SH-SY5Y (cell line): ENCODE measurements at regions not wholly inside any gene's neighbourhood (a gene's known extent, or its start where the extent isn't known, plus 50 kb on each side); places are given as distances from the start of the nearest gene placed in this dataset.

ENCODE experiments used
- GATA2 ChIP-seq: IDR thresholded peaks from 2 replicates; pipeline ENCODE4 v1.6.1; 2011; ENCODE audit warnings: mild to moderate bottlenecking, low read depth, low read length
- GATA3 ChIP-seq: IDR thresholded peaks from 2 replicates; pipeline ENCODE4 v1.6.1; 2011; ENCODE audit warnings: low read depth, mild to moderate bottlenecking, low read length, moderate library complexity

DNA sequence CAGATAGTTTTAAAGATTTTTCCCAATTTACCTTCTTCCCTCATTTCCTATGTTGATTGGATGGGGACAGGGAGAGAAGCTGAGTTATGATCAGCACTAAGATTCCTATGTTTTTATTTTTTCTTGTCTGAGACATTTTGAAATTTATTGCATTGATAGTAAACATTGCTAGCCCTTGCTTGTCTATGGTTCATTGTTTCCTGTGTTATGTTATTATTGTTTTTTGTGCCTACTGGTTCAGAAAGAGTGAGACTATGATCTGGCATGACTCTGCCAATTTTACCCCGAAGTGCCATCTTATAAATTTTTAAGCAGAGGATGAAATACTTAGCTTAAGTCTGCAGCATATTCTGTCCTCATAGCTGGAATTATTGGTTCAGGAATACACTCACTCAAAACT, 478.5 kb downstream of the MBD2 start:
- TF ChIP-seq GATA2 (no peak), GATA3 (no peak)

DNA sequence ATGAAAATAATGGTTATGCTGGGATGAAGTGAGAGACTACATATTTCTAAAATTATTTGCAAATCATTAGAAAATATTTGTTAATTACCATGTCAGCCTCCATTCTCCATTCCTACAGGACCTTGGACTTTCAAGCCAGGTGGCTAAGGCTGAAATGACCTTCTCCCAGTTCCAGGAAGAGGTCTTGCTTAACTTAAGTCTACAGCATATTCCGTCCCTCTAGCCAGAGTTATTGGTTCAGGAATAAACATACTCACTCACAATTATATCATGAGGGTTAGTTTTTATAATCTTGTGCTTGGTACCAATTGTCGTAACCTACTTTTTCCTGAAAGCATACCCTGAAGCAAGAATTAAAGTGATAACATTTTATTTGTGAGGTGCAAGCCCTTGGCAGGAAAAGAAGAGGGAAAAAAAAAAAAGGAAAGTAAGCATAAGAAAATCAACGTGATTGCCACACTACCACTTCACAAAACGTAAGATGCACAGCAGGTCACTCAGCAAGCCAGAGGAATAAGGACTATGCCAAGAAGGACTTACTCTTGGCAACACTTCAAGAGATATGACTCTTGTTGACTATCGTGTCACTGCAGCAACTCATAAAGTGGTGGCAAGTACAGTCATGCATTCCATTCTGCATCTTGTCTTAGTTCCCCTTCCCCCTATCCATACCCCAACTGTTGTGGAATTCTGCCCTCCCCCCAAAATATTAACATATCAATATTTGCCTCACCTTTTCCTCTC, 479.1 kb downstream of the MBD2 start:
- no peak for TF ChIP-seq GATA2
- no peak for TF ChIP-seq GATA3

DNA sequence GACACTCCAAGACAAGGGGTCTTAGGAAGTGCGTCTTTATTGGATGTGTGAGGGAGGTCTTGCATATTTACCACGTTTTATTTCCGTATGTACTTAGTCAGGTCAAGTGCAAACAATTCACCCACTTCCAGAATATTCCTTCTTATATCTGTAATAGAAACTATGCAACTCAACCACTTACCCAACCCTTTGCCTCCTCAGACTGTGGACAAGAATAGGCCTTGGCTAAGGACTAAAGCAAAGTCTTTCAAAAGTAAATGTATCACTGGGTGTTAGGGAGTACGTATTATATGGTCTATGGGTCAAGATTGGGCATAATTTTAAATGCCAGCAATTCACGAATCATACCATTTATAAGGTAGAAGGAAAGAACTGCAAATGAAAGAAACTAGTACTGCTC, 484.8 kb downstream of the MBD2 start:
- no peak for TF ChIP-seq GATA2

DNA sequence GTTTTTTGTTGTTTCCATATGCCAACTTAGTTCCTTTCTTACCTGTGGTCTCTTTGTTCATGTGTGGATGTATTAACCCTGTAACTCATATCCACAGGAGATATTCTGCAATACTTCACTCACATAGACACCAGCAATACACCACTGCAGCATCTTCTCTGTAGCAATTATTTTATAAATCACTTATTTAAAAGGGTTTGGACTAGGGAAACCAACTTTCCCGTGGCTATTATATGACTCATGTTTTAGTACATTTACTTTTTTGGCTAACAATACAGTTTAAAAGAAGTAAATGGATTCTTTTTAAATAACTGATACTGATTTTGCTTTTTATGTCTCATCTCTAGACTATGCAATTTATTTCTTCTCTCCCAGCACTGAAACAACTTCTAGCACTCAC, 488.9 kb downstream of the MBD2 start:
- TF ChIP-seq GATA3 (no peak), GATA2 (no peak)

DNA sequence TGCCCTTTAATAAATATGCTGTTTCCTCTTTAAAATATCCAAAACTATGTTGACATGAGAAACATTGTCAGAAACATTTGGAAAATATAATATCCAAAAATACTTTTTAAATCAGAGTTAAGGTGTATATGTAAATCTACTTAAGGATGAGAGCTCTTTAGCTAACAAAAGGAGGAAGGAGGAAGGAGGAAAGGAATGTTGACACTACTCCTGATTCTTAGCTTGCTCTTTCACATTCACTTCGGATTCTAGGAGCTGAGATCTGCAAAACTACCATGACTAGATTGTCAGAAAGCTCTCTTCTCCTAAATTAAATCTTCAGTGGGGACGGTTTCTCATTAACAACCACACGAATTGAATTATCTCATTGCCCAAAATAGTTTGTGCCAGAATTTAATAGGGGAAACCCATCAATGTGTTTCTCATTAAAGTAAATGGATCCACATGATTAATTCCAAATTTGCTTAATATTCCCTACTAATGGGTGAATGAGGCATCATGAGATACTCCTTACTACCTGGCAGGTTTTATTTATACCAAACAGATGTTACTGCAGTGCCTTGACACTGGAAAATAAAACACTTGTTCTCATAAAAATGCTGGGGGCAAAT, 509.1 kb downstream of the MBD2 start:
- TF ChIP-seq GATA2 (no peak), GATA3 (no peak)

DNA sequence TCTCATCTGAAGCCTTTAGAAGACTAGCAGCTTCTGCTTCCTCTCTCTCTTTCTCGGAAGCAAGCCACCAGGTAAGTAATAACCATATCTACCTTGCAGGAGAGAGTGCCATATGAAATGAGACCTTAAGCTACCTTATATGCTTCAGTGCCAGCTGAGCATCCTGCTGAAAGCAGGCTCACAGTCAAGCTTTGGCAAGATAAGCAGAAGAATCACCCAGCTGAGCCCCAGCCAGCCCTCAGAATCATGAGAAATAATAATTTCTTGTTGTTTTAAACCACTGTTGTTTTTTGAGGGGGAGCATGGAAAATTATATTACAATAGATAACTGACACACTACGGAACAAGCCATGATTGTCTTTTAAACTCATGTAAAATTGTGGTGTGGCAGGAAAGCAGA, 514.4 kb downstream of the MBD2 start:
- no peak for TF ChIP-seq GATA2
- TF ChIP-seq GATA3, result no peak

DNA sequence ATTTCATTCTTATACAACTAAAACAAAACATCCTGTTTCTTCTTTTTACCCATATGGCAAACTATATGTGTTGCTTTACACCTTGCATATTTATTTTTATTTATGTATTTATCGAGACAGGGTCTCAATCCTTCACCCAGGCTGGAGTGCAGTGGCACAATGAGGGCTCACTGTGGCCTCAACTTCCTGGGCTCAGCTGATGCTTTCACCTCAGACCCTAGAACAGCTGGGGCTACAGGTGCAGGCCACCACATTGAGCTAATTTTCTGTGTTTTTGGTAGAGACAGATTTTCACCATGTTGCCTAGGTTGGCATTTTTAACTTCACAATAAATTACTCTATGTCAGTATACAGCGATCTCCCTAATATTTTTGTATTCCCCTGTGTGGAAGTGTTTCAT, 522.0 kb downstream of the MBD2 start:
- TF ChIP-seq GATA3, result no peak
- TF ChIP-seq GATA2, result no peak

DNA sequence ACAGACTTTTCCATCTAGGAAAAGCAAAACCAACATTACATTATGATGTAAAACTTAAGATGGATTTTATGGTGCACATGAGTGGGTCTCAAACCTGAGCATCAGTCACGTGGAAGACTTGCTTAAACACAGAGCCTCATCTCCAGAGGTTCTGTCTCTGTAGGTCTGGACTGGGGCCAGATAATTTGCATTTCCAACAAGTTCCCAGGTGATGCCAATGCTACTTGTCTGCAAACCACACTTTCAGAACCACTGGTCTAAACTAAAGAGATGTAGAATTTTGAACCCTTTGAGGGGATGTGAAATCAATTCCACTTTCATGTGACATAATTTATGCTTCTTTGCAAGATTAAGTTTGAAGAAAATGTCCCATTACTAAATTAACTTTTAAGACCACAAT, 522.8 kb downstream of the MBD2 start:
- TF ChIP-seq GATA2 (no peak), GATA3 (no peak)

DNA sequence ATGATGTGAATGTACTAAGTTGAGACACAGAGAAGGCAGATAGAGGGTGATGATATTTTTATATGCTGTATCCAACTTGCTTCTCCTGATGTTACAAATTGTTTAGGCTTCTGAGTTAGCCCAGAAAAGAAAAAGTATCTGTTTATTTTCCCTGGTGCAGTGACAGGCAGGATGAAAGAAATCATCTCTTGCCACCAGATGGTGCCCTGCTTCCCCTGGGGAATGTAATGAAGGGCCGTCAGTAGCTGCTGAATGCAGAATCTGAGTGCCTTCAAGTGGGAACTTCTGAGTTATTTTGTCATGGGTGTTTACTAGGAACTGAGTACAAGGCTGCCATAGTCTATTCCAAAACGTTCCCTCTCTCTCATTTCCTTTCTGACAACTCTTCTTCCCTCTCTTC, 525.6 kb downstream of the MBD2 start:
- TF ChIP-seq GATA3 (no peak), GATA2 (no peak)

DNA sequence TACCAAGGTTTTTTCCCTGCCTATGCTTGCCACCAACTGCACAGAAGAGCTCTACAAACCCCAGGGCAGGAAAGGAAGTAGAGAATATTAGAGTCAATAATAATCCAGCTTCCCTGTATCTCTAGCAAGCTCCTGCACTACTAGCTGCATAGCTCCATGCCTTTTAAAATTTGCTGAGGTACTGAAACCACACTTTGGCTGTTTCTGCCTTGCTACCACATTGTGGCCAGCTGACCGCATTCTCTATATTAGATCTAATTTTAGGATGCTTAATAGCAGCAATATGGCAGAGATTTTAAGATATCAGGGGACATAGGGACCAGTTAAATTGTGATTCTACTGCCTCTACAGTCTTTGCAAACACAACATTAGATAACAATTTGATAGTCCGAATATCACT, 534.6 kb downstream of the MBD2 start:
- no peak for TF ChIP-seq GATA2
- no peak for TF ChIP-seq GATA3

DNA sequence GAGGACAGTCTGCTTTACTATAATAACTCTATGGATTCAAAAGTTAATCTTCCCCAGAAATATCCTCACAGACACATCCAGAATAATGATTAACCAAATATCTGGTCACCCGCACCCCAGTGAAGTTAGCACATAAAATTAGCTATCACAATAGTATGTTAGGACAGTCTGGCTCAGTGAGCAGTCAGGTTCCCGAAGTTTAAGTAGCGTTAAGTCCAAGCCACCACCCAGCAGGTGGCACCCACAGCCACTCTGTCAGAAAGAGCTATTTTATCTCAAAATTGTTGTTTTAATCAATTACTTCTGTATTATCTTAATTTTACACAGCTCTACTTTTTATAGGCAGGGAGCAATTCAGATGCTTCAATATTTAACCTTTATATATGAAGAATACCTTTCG, 537.5 kb downstream of the MBD2 start:
- TF ChIP-seq GATA2, result no peak
- no peak for TF ChIP-seq GATA3

DNA sequence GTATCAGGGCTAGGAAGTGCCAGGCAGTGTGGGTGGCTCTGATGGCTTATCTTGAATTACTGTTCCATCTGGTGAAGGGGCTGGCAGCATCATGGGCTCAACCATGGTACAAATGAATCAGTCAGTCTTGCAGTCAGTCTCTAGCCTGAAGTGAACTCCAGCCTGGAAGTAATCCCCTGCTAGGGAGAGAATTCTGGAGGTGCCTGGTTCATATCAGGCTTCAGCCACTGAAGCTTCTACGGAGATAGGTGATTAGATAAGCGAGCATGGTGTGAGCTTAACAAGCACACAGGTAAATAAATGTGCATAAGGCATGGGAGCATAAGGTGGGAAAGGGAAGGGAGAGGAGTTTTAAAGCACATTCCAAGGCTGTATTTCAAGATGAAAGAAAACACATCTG, 541.7 kb downstream of the MBD2 start:
- TF ChIP-seq GATA3 (no peak), GATA2 (no peak)

DNA sequence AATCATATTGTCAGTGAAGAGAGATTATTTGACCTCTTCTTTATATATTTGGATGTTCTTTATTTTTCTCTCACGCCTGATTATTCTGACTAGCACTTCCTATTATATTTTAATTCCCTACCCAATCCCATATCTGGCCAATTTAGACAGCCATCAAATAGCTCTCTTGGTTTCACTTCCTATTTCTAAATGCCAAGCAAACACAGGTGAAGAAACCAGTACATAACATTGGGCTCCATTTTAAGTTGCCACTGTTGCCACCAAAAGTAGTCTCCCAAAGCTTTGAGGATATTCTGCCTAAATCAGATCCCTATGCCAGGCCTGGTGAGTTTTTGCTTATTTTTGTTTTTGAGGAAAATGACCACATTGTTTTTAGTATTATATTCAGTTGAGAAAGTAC, 547.0 kb downstream of the MBD2 start:
- TF ChIP-seq GATA3 (no peak), GATA2 (no peak)

DNA sequence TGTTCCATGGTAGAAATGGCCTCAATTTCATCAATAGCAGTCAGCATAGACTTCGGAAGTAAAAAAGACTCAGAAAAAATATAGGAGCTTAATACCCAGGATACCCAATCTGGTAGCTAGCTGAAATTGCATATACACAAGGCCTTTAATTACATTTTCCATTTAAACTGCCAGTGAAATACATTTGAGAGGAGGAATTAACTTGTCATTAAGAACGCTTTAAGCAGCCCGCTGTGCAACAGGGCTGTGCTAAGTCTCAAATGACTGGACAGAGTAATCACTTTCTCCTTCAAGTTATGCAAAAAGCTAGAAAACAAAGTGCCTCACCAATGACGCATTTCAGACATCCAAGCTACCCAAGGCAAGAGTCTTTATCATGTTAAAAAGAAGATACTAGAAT, 558.8 kb downstream of the MBD2 start:
- no peak for TF ChIP-seq GATA3
- no peak for TF ChIP-seq GATA2

DNA sequence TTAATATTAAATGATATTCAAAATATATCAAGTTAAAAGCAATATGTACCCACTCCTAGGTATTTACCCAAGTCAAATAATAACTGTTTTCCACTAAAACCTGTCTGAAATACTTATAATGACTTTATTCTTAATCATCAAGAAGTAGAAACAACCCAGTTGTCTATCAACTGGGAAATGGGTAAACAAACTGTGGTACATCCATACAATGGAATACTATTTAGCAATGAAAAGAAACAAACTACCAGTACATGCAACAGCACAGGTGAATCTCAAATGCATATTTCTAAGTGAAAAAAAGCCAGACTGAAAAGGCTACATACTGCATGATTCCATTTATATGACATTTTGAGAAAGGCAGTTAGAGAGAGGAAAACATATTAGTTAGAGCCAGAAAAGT, 559.9 kb downstream of the MBD2 start:
- TF ChIP-seq GATA3 (no peak), GATA2 (no peak)
